GM12878 (cell line): ENCODE measurements at regions not wholly inside any gene's neighbourhood (a gene's known extent, or its start where the extent isn't known, plus 50 kb on each side); places are given as distances from the start of the nearest gene placed in this dataset.

Source experiments
- ATAC-seq: fragments of 200-7000 bp; cut with Tn5 transposase; 3 replicates; pipeline ENCODE4 v1.9.1; 2020; ENCODE audit warnings: mild to moderate bottlenecking, moderate library complexity
- BruUV-seq: library from RNA; stranded (reverse); fragments of 400-500 nt; replicated peaks from 2 replicates; lab custom pipeline; 2021; lab: Mats Ljungman, UMichigan
- CTCF ChIA-PET: fragments of 300-600 bp; sonication (Branson Sonifier 250); formaldehyde crosslinking; extraction: SDS; loops from one replicate; lab custom pipeline; 2021; ENCODE audit warnings: inconsistent platforms; lab: Yijun Ruan, JAX
- POLR2A ChIA-PET: fragments of 350-600 bp; formaldehyde crosslinking; extraction: SDS; loops from one replicate; lab custom pipeline; 2021; ENCODE audit warnings: inconsistent platforms; lab: Charles Lee
- RAD21 ChIA-PET: fragments of 300-600 bp; sonication (Branson Sonifier 250); formaldehyde crosslinking; loops from one replicate; lab custom pipeline; 2023; ENCODE audit warnings: antibody characterized with exemption; ENCODE audit not compliant: unreplicated experiment; lab: Charles Lee
- SMC1A ChIA-PET: fragments of 300-600 bp; sonication (Branson Sonifier 250); formaldehyde crosslinking; loops from one replicate; lab custom pipeline; 2023; ENCODE audit not compliant: unreplicated experiment, uncharacterized antibody; lab: Charles Lee
- DNase-seq: peaks from one replicate; pipeline ENCODE4 v3.0.0-alpha.2; 2011; ENCODE audit warnings: low read depth, low spot score
- FAIRE-seq: peaks from 3 replicates; lab custom pipeline; 2011; peaks lifted over from hg19 to GRCh38; lab: Jason Lieb, UNC
- H2AFZ ChIP-seq: 2 replicates; pipeline ENCODE4 v1.6.0; 2011; ENCODE audit warnings: low read depth, low read length, control low read depth; ENCODE audit not compliant: control insufficient read depth
- H3K27ac ChIP-seq: 2 replicates; pipeline ENCODE4 v1.5.1; 2011; ENCODE audit warnings: control low read depth; ENCODE audit not compliant: control insufficient read depth, insufficient read depth
- H3K27me3 ChIP-seq, 2 experiments: replicated peaks in 1 of 2; 2 replicates each; pipeline versions ENCODE4 v1.6.0 to v1.6.1; 2011; ENCODE audit warnings: low read length in 1 of 2; ENCODE audit not compliant: control insufficient read depth in 2 of 2, insufficient read depth in 2 of 2
- H3K36me3 ChIP-seq, 2 experiments: 2 replicates each; pipeline ENCODE4 v1.5.1; 2011; ENCODE audit warnings: low read length in 1 of 2; ENCODE audit not compliant: control insufficient read depth in 2 of 2, insufficient read depth in 2 of 2
- H3K4me1 ChIP-seq: 2 replicates; pipeline ENCODE4 v1.6.1; 2011; ENCODE audit warnings: mild to moderate bottlenecking, low read length, moderate library complexity, mixed read lengths; ENCODE audit not compliant: control insufficient read depth, insufficient read depth
- H3K4me2 ChIP-seq: 2 replicates; pipeline ENCODE4 v1.6.0; 2011; ENCODE audit warnings: control low read depth; ENCODE audit not compliant: control insufficient read depth, insufficient read depth
- H3K4me3 ChIP-seq: fragments of 200-600 bp; sonication (generic); 2 replicates; pipeline ENCODE4 v1.5.1; 2016
- H3K79me2 ChIP-seq: 2 replicates; pipeline ENCODE4 v1.6.0; 2011; ENCODE audit warnings: low read length; ENCODE audit not compliant: control insufficient read depth, insufficient read depth
- H3K9ac ChIP-seq: 2 replicates; pipeline ENCODE4 v1.8.0; 2011; ENCODE audit warnings: low read length, control low read depth, mixed read lengths; ENCODE audit not compliant: control insufficient read depth, insufficient read depth
- H3K9me3 ChIP-seq: replicated peaks from 3 replicates; pipeline ENCODE4 v1.5.1; 2011; ENCODE audit warnings: mild to moderate bottlenecking, low read length; ENCODE audit not compliant: control insufficient read depth, insufficient read depth
- H4K20me1 ChIP-seq: 2 replicates; pipeline ENCODE4 v1.6.0; 2011; ENCODE audit not compliant: control insufficient read depth, insufficient read depth
- CEBPB ChIP-seq, 2 experiments: fragments of 150-350 bp in 1 of 2; IDR thresholded peaks; 2 replicates each; pipeline ENCODE4 v1.6.1; 2012 to 2014; ENCODE audit warnings: low read depth in 2 of 2, low read length in 2 of 2, borderline replicate concordance in 1 of 2, inconsistent platforms in 1 of 2
- ETV6 ChIP-seq, 2 experiments: fragments of 450-650 bp in 1 of 2; IDR thresholded peaks in 1 of 2; conservative IDR thresholded peaks in 1 of 2; 2 replicates each; pipeline ENCODE4 v1.6.1; 2014; ENCODE audit warnings: antibody characterized with exemption in 1 of 2, borderline replicate concordance in 1 of 2, low read depth in 1 of 2, mild to moderate bottlenecking in 1 of 2, moderate library complexity in 1 of 2
- FOS ChIP-seq: IDR thresholded peaks from 3 replicates; pipeline ENCODE4 v1.6.1; 2011; ENCODE audit warnings: borderline replicate concordance; ENCODE audit not compliant: insufficient read length; ENCODE audit errors: extremely low read depth
- KDM1A ChIP-seq: fragments of 200-600 bp; sonication (generic); IDR thresholded peaks from 2 replicates; pipeline ENCODE4 v1.6.1; 2016; ENCODE audit warnings: borderline replicate concordance
- KLF5 ChIP-seq: fragments of 450-650 bp; IDR thresholded peaks from 2 replicates; pipeline ENCODE4 v1.6.1; 2014; ENCODE audit warnings: mild to moderate bottlenecking; ENCODE audit not compliant: partially characterized antibody
- MYC ChIP-seq: IDR thresholded peaks from 2 replicates; pipeline ENCODE4 v1.6.1; 2011; ENCODE audit warnings: mild to moderate bottlenecking, low read length, moderate library complexity, inconsistent platforms; ENCODE audit not compliant: insufficient read depth, insufficient replicate concordance, insufficient read length, severe bottlenecking
- NFIC ChIP-seq: IDR thresholded peaks from 2 replicates; pipeline ENCODE4 v1.6.1; 2012; ENCODE audit warnings: low read depth, mild to moderate bottlenecking, inconsistent platforms, low read length, moderate library complexity
- PAX8 ChIP-seq: fragments of 450-650 bp; IDR thresholded peaks from 2 replicates; pipeline ENCODE4 v1.6.1; 2017; ENCODE audit warnings: mild to moderate bottlenecking, moderate library complexity
- POLR2AphosphoS2 ChIP-seq: IDR thresholded peaks from 2 replicates; pipeline ENCODE4 v1.6.1; 2011; ENCODE audit warnings: low read depth, mild to moderate bottlenecking, low read length, improper control_type of control experiment, moderate library complexity
- POLR2AphosphoS5 ChIP-seq: IDR thresholded peaks from 2 replicates; pipeline ENCODE4 v1.6.1; 2011; ENCODE audit warnings: mild to moderate bottlenecking, low read length, inconsistent platforms
- RBBP5 ChIP-seq: fragments of 200-600 bp; sonication (generic); conservative IDR thresholded peaks from 2 replicates; pipeline ENCODE4 v1.6.1; 2016
- SIN3A ChIP-seq: IDR thresholded peaks from 2 replicates; pipeline ENCODE4 v1.6.1; 2012; ENCODE audit warnings: low read depth, low read length, improper control_type of control experiment
- STAT1 ChIP-seq: fragments of 450-650 bp; conservative IDR thresholded peaks from 2 replicates; pipeline ENCODE4 v1.6.1; 2014; ENCODE audit warnings: antibody characterized with exemption, mild to moderate bottlenecking
- ZZZ3 ChIP-seq: IDR thresholded peaks from 2 replicates; pipeline ENCODE4 v1.6.1; 2011; ENCODE audit warnings: low read depth; ENCODE audit not compliant: control insufficient read depth, insufficient read length
- WGBS: methylation state at CpG from one replicate; pipeline ENCODE4 v1.1.6; 2016; ENCODE audit warnings: low lambda C conversion rate; ENCODE audit not compliant: insufficient replicate concordance, insufficient coverage; ENCODE audit errors: missing lambda C conversion rate; 5-methylcytosine and 5-hydroxymethylcytosine counted together
- in situ Hi-C: fragments of 300-500 bp; cut with MboI; formaldehyde crosslinking; loops from 9 replicates; pipeline ENCODE4 v1.14.3; 2018; ENCODE audit warnings: mixed read lengths
- intact Hi-C: fragments of 100-400 bp; cut with micrococcal nuclease; formaldehyde crosslinking; loops from one replicate; pipeline ENCODE4 v1.14.2; 2022; ENCODE audit not compliant: unreplicated experiment
- TF ChIP-seq, protein P1 (sequence below): IDR thresholded peaks from 2 replicates; pipeline ENCODE4 v1.6.1; 2011; ENCODE audit warnings: mild to moderate bottlenecking, low read depth, low read length, moderate library complexity; ENCODE audit not compliant: insufficient replicate concordance

DNA sequence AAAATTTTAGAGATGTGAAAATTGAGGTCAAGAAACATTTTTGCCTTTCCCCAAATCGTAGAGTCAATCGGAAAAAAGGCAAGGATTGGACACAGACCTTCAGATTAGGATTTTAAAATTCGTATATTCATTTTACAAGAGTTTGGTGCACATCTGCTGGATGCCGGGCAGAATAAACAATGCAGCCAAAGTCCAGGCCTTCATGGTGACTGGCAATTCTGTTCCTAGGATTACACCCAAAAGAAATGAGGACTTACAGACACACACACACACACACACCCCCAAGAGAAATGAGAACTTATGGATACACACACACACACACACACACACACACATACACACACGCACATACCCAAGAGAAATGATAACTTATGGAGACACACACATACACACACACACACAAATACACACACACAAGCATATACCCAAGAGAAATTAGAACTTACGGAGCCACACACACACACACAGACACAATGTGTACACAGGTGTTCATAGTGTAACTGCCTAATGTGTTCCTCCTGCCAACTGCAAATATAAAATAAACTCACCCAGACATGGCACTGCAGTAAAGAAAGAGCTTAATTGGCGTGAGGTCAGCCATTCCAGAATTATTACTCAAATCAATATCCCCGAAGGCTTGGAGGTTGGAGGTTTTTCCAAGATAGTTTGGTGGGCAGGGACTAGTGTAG, 165.7 kb upstream of the STS start (continued):
- TF ChIP-seq POLR2AphosphoS5 = no peak
- no peak for TF ChIP-seq ETV6 (conservative IDR thresholded peaks at IDR 0.05 in 1 of 2, IDR thresholded peaks at IDR 0.05 in 1 of 2; ENCODE audit: borderline replicate concordance in 1 of 2, low read depth in 1 of 2)
- TF ChIP-seq NFIC = no peak
- TF ChIP-seq STAT1 = no peak
- no peak for TF ChIP-seq SIN3A

DNA sequence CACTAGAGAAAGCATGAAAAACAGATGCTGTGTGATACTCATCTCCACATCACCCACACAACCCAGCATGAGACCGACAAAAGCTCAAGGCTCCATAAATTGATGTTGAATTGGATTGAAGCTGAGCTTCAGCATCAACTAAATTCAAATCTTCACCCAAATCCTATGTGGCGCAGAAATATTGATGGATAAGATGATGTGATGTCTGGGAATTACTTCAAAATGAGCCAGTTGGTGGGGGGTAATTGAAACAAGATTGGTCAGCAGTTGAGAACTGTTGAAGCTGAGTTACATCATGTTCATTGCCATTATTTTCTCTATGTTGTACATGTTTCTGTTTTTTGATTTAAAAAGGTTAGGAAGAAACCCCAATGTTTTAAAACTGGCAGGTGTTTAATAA, 166.5 kb upstream of the STS start:
- ChIA-PET POLR2A (no interaction called here), SMC1A (no interaction called here), RAD21 (no interaction called here), CTCF (no interaction called here)
- 75% methylated on average over 2 of the region's 2 CpGs for WGBS
- no TSS peak for BruUV-seq
- FAIRE-seq (no peak), ATAC-seq (no peak), DNase-seq (no peak)
- in situ Hi-C loops = no loop called here
- Histone ChIP-seq H3K4me1 (no peaks in the 10 kb centered on the region), H3K4me2 (no peak overlapping the region), H3K9me3 (no peaks in the 10 kb centered on the region; the same call in 2 of the 3 replicates), H2AFZ (no peak overlapping the region), H3K4me3 (no peak overlapping the region), H3K36me3 (no peaks in the 10 kb centered on the region), H3K27ac (no peak overlapping the region), H3K27me3 (no peaks in the 10 kb centered on the region), H4K20me1 (no peaks in the 10 kb centered on the region), H3K79me2 (no peaks in the 10 kb centered on the region), H3K9ac (no peak overlapping the region)
- intact Hi-C loops = no loop called here
- TF ChIP-seq SIN3A = no peak
- TF ChIP-seq KDM1A = no peak
- TF ChIP-seq FOS = no peak
- TF ChIP-seq NFIC = no peak
- TF ChIP-seq POLR2AphosphoS2 = no peak
- no peak for TF ChIP-seq ZZZ3
- TF ChIP-seq, protein P1, sequence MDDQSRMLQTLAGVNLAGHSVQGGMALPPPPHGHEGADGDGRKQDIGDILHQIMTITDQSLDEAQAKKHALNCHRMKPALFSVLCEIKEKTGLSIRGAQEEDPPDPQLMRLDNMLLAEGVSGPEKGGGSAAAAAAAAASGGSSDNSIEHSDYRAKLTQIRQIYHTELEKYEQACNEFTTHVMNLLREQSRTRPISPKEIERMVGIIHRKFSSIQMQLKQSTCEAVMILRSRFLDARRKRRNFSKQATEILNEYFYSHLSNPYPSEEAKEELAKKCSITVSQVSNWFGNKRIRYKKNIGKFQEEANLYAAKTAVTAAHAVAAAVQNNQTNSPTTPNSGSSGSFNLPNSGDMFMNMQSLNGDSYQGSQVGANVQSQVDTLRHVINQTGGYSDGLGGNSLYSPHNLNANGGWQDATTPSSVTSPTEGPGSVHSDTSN = no peak
- no peak for TF ChIP-seq MYC
- no peak for TF ChIP-seq RBBP5
- no peak for TF ChIP-seq KLF5
- no peak for TF ChIP-seq CEBPB (IDR thresholded peaks at IDR 0.05; ENCODE audit: borderline replicate concordance in 1 of 2, low read depth in 2 of 2, low read length in 2 of 2)
- no peak for TF ChIP-seq PAX8
